ENCODE measurements at regions not wholly inside any gene's neighbourhood (a gene's known extent, or its start where the extent isn't known, plus 50 kb on each side); places are given as distances from the start of the nearest gene placed in this dataset.

GRCh38 chr10:84801916-84802315, 473.5 kb downstream of the CCSER2 start:
- no peak for TF ChIP-seq POLR2H (tag; IDR thresholded peaks at IDR 0.05; ENCODE audit: low read depth)
- TF ChIP-seq MTA1 (IDR thresholded peaks at IDR 0.05; ENCODE audit: borderline replicate concordance): no peak
- no peak for TF ChIP-seq ZBTB7A (IDR thresholded peaks at IDR 0.05; ENCODE audit: borderline replicate concordance, control insufficient read depth, low read depth, low read length)
- no peak for TF ChIP-seq ATF2 (CRISPR knock-in tag; IDR thresholded peaks at IDR 0.05)
- no peak for TF ChIP-seq POLR2G (IDR thresholded peaks at IDR 0.05; ENCODE audit: low read depth, low read length)
- no peak for TF ChIP-seq EZH2 (IDR thresholded peaks at IDR 0.05; ENCODE audit: borderline replicate concordance, low read depth, low read length)
- no peak for TF ChIP-seq POLR2A (conservative IDR thresholded peaks at IDR 0.05)
- TF ChIP-seq NFYB (IDR thresholded peaks at IDR 0.05; ENCODE audit: extremely low read depth, insufficient read length): no peak
- no peak for TF ChIP-seq L3MBTL2 (IDR thresholded peaks at IDR 0.05)
- no peak for TF ChIP-seq TAL1 (IDR thresholded peaks at IDR 0.05)

Measured in K562 (cell line).